ENCODE measurements at regions not wholly inside any gene's neighbourhood (a gene's known extent, or its start where the extent isn't known, plus 50 kb on each side); places are given as distances from the start of the nearest gene placed in this dataset.
"Not testable (repeated sequence)": the region's sequence is repeated elsewhere in the genome, so short reads cannot be mapped to it uniquely, and the experiment has no call there.

GRCh38 chr5:6082685-6083084 is 295.7 kb downstream of the MED10 start:
- H3K9me3 Mint-ChIP-seq: no peaks in the 10 kb centered on the region
- no peak overlapping the region for H3K4me3 Mint-ChIP-seq
- H3K27me3 Mint-ChIP-seq: no peaks in the 10 kb centered on the region
- H3K36me3 Mint-ChIP-seq (ENCODE audit: low read depth): no peaks in the 10 kb centered on the region
- H3K4me1 Mint-ChIP-seq: no peaks in the 10 kb centered on the region
- H3K27ac Mint-ChIP-seq: no peak overlapping the region
- DNase-seq: no peak
- intact Hi-C loops (cut with micrococcal nuclease): no loop called here

GRCh38 chr5:6081727-6082210 is 296.6 kb downstream of the MED10 start:
- Mint-ChIP-seq H3K27me3 (no peaks in the 10 kb centered on the region), H3K4me3 (no peak overlapping the region), H3K9me3 (no peaks in the 10 kb centered on the region), H3K4me1 (no peaks in the 10 kb centered on the region), H3K27ac (no peak overlapping the region), H3K36me3 (ENCODE audit: low read depth) (no peaks in the 10 kb centered on the region)
- DNase-seq: no peak
- intact Hi-C loops (cut with micrococcal nuclease): no loop called here

- DNase-seq: no peak
- Mint-ChIP-seq H3K27me3 (no peaks in the 10 kb centered on the region), H3K9me3 (no peaks in the 10 kb centered on the region), H3K4me3 (no peak overlapping the region), H3K27ac (no peak overlapping the region), H3K36me3 (ENCODE audit: low read depth) (no peaks in the 10 kb centered on the region), H3K4me1 (no peaks in the 10 kb centered on the region)
- intact Hi-C loops (cut with micrococcal nuclease): no loop called here
These were observed 297.2 kb downstream of the MED10 start for GRCh38 chr5:6080930-6081726.

GRCh38 chr5:6080436-6080835 is 297.9 kb downstream of the MED10 start:
- no peaks in the 10 kb centered on the region for H3K9me3 Mint-ChIP-seq
- no peaks in the 10 kb centered on the region for H3K4me1 Mint-ChIP-seq
- intact Hi-C loops (cut with micrococcal nuclease): no loop called here
- no peak overlapping the region for H3K27ac Mint-ChIP-seq
- DNase-seq: no peak
- H3K27me3 Mint-ChIP-seq: no peaks in the 10 kb centered on the region
- H3K36me3 Mint-ChIP-seq (ENCODE audit: low read depth): no peaks in the 10 kb centered on the region
- H3K4me3 Mint-ChIP-seq: no peak overlapping the region

- Mint-ChIP-seq H3K27me3 (no peaks in the 10 kb centered on the region), H3K4me1 (no peaks in the 10 kb centered on the region), H3K9me3 (no peaks in the 10 kb centered on the region), H3K36me3 (ENCODE audit: low read depth) (no peaks in the 10 kb centered on the region), H3K4me3 (no peak overlapping the region), H3K27ac (no peak overlapping the region)
- DNase-seq: no peak
- intact Hi-C loops (cut with micrococcal nuclease): no loop called here
These were observed 299.5 kb downstream of the MED10 start for GRCh38 chr5:6078881-6079280.

- H3K27me3 Mint-ChIP-seq: no peaks in the 10 kb centered on the region
- no peaks in the 10 kb centered on the region for H3K36me3 Mint-ChIP-seq (ENCODE audit: low read depth)
- DNase-seq: no peak
- no peak overlapping the region for H3K4me3 Mint-ChIP-seq
- no peaks in the 10 kb centered on the region for H3K9me3 Mint-ChIP-seq
- H3K27ac Mint-ChIP-seq: no peak overlapping the region
- intact Hi-C loops (cut with micrococcal nuclease): no loop called here
- H3K4me1 Mint-ChIP-seq: no peaks in the 10 kb centered on the region
These were observed 301.8 kb downstream of the MED10 start for GRCh38 chr5:6076341-6077239.

GRCh38 chr5:6072488-6072887 is 305.9 kb downstream of the MED10 start:
- DNase-seq; H3K4me1 Mint-ChIP-seq; intact Hi-C loops (cut with micrococcal nuclease); H3K36me3 Mint-ChIP-seq (ENCODE audit: low read depth); H3K27me3 Mint-ChIP-seq; H3K4me3 Mint-ChIP-seq; H3K27ac Mint-ChIP-seq; H3K9me3 Mint-ChIP-seq: not testable (repeated sequence)

- H3K4me3 Mint-ChIP-seq: no peak overlapping the region
- H3K36me3 Mint-ChIP-seq (ENCODE audit: low read depth): no peaks in the 10 kb centered on the region
- no peak overlapping the region for H3K27ac Mint-ChIP-seq
- intact Hi-C loops (cut with micrococcal nuclease): no loop called here
- no peaks in the 10 kb centered on the region for H3K9me3 Mint-ChIP-seq
- no peak for DNase-seq
- H3K4me1 Mint-ChIP-seq: no peaks in the 10 kb centered on the region
- no peaks in the 10 kb centered on the region for H3K27me3 Mint-ChIP-seq
These were observed 308.7 kb downstream of the MED10 start for GRCh38 chr5:6069496-6070185.

GRCh38 chr5:6066016-6066415 is 312.3 kb downstream of the MED10 start:
- DNase-seq: peak; percentile 41
- intact Hi-C loops (cut with micrococcal nuclease): no loop called here
- no peaks in the 10 kb centered on the region for H3K4me1 Mint-ChIP-seq
- H3K9me3 Mint-ChIP-seq: no peaks in the 10 kb centered on the region
- H3K36me3 Mint-ChIP-seq (ENCODE audit: low read depth): no peaks in the 10 kb centered on the region
- H3K27me3 Mint-ChIP-seq: no peaks in the 10 kb centered on the region
- H3K27ac Mint-ChIP-seq: no peak overlapping the region
- no peak overlapping the region for H3K4me3 Mint-ChIP-seq

- intact Hi-C loops (cut with micrococcal nuclease): no loop called here
- Mint-ChIP-seq H3K27ac (no peak overlapping the region), H3K4me1 (no peaks in the 10 kb centered on the region), H3K9me3 (no peaks in the 10 kb centered on the region), H3K36me3 (ENCODE audit: low read depth) (no peaks in the 10 kb centered on the region), H3K4me3 (no peak overlapping the region), H3K27me3 (no peaks in the 10 kb centered on the region)
- peak; percentile 28 for DNase-seq
These were observed 319.1 kb downstream of the MED10 start for GRCh38 chr5:6059137-6059800.

- H3K27me3 Mint-ChIP-seq: no peaks in the 10 kb centered on the region
- DNase-seq: peak; percentile 32
These were observed 320.2 kb downstream of the MED10 start for GRCh38 chr5:6058055-6058715.

GRCh38 chr5:6056280-6056679 is 322.1 kb downstream of the MED10 start:
- H3K4me3 Mint-ChIP-seq: no peak overlapping the region
- DNase-seq: peak; percentile 33
- intact Hi-C loops (cut with micrococcal nuclease): no loop called here
- no peaks in the 10 kb centered on the region for H3K36me3 Mint-ChIP-seq (ENCODE audit: low read depth)
- H3K27me3 Mint-ChIP-seq: no peaks in the 10 kb centered on the region
- no peak overlapping the region for H3K27ac Mint-ChIP-seq
- H3K4me1 Mint-ChIP-seq: no peaks in the 10 kb centered on the region
- no peaks in the 10 kb centered on the region for H3K9me3 Mint-ChIP-seq

More at GRCh38 chr5:6058055-6058715, 320.2 kb downstream of the MED10 start:
- Mint-ChIP-seq H3K9me3 (no peaks in the 10 kb centered on the region), H3K36me3 (ENCODE audit: low read depth) (no peaks in the 10 kb centered on the region), H3K4me1 (no peaks in the 10 kb centered on the region), H3K4me3 (no peak overlapping the region), H3K27ac (no peak overlapping the region)
- intact Hi-C loops (cut with micrococcal nuclease): no loop called here

- no peak overlapping the region for H3K4me3 Mint-ChIP-seq
- no peaks in the 10 kb centered on the region for H3K4me1 Mint-ChIP-seq
- DNase-seq: no peak
- no peaks in the 10 kb centered on the region for H3K36me3 Mint-ChIP-seq (ENCODE audit: low read depth)
- no peak overlapping the region for H3K27ac Mint-ChIP-seq
- H3K9me3 Mint-ChIP-seq: no peaks in the 10 kb centered on the region
- no peaks in the 10 kb centered on the region for H3K27me3 Mint-ChIP-seq
- intact Hi-C loops (cut with micrococcal nuclease): no loop called here
These were observed 328.7 kb downstream of the MED10 start for GRCh38 chr5:6049662-6050061.
